ENCODE measurements at regions not wholly inside any gene's neighbourhood (a gene's known extent, or its start where the extent isn't known, plus 50 kb on each side); places are given as distances from the start of the nearest gene placed in this dataset.
"Not testable (repeated sequence)": the region's sequence is repeated elsewhere in the genome, so short reads cannot be mapped to it uniquely, and the experiment has no call there.

GRCh38 chr7:39825401-39825980 lies 124.6 kb upstream of the CDK13 start:
- TF ChIP-seq, protein P1, sequence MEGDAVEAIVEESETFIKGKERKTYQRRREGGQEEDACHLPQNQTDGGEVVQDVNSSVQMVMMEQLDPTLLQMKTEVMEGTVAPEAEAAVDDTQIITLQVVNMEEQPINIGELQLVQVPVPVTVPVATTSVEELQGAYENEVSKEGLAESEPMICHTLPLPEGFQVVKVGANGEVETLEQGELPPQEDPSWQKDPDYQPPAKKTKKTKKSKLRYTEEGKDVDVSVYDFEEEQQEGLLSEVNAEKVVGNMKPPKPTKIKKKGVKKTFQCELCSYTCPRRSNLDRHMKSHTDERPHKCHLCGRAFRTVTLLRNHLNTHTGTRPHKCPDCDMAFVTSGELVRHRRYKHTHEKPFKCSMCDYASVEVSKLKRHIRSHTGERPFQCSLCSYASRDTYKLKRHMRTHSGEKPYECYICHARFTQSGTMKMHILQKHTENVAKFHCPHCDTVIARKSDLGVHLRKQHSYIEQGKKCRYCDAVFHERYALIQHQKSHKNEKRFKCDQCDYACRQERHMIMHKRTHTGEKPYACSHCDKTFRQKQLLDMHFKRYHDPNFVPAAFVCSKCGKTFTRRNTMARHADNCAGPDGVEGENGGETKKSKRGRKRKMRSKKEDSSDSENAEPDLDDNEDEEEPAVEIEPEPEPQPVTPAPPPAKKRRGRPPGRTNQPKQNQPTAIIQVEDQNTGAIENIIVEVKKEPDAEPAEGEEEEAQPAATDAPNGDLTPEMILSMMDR (IDR thresholded peaks at IDR 0.05; ENCODE audit: low read depth, low read length): no peak
- DNase-seq (ENCODE audit: extremely low read depth, low read depth): no peak

GRCh38 chr7:39826166-39826565 lies 123.9 kb upstream of the CDK13 start:
- TF ChIP-seq, protein P1 (IDR thresholded peaks at IDR 0.05; ENCODE audit: low read depth, low read length): no peak

DNA sequence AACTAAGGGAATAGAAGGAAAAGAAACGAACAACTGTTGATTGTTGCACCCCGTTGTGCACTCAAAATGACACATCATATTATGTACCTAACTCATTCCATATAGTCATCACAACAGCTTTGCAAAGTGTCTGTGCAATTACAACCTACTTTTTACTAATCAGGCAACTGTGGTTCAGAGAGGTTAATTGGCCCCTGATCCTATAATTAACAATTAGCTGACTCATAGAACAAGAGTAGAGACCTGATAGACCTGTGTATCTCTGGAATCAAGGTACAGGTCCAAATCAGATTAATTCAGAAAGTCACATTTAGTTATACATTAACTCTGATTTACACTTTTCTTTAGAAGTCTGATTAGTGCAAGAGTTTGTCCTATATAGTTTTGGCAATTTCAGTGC lies 122.5 kb upstream of the CDK13 start:
- DNase-seq (ENCODE audit: extremely low read depth, low read depth): no peak
- TF ChIP-seq, protein P1 (IDR thresholded peaks at IDR 0.05; ENCODE audit: low read depth, low read length): no peak

More at GRCh38 chr7:39826166-39826565, 123.9 kb upstream of the CDK13 start:
- DNase-seq (ENCODE audit: extremely low read depth, low read depth): no peak

GRCh38 chr7:39829028-39829427 lies 121.0 kb upstream of the CDK13 start:
- no peak for DNase-seq (ENCODE audit: extremely low read depth, low read depth)
- TF ChIP-seq, protein P1 (IDR thresholded peaks at IDR 0.05; ENCODE audit: low read depth, low read length): no peak

DNA sequence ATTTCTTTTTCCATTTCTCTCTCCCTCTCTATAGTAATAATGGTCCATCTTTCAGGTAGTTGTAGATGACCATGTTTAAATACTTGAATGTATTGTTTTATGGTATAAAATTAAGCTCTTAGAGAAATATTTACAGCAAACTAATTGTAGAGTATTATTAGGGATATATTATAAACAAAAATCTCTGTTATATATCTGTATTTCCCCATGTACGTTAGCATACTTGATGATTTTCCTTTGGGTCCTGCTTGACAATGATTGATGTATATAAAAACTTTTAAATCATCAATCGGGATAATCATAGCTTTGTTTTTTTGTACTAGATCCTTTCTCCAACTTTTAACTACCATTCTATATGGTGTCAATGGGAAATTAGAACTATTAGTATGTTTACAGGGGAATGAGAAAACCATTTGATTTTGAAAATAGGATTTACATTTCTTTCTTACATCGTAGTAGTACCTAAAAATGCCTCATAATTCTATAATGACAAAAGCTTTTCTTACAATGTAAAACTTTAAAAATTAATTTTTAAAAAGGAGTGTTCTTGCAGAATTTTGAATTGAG lies 117.5 kb upstream of the CDK13 start:
- no peak for DNase-seq (ENCODE audit: extremely low read depth, low read depth)

GRCh38 chr7:39833180-39833799 lies 116.8 kb upstream of the CDK13 start:
- DNase-seq (ENCODE audit: extremely low read depth, low read depth): not testable (repeated sequence)

More for the DNA sequence above, 117.5 kb upstream of the CDK13 start:
- TF ChIP-seq, protein P1 (IDR thresholded peaks at IDR 0.05; ENCODE audit: low read depth, low read length): no peak

GRCh38 chr7:39833865-39834634 lies 116.0 kb upstream of the CDK13 start:
- not testable (repeated sequence) for DNase-seq (ENCODE audit: extremely low read depth, low read depth)

DNA sequence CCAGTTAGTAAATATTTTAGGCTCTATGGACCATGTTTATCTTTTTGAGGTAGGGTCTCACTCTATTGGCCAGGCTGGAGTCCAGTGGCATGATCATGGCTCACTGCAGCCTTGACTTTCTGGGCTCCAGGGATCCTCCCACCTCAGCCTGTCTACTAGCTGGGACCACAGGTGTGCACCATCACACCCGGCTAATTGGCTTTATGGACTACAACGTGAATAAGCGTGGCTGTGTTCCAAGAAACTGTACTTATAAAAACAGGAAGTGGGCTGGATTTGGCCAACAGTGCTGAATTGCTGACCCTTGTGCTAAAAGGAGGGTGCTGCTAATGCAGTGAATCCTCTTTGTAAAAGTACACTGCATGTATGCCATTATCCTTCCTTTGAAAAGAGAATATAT lies 111.7 kb upstream of the CDK13 start:
- TF ChIP-seq, protein P1 (IDR thresholded peaks at IDR 0.05; ENCODE audit: low read depth, low read length): no peak
- no peak for DNase-seq (ENCODE audit: extremely low read depth, low read depth)
